Tibial artery (tissue), 4 donors: ENCODE measurements at regions not wholly inside any gene's neighbourhood (a gene's known extent, or its start where the extent isn't known, plus 50 kb on each side); places are given as distances from the start of the nearest gene placed in this dataset.

Experiments used
- DNase-seq, 2 donors: peaks; one replicate each; pipeline ENCODE4 v3.0.0-alpha.2; 2019
- H3K27ac ChIP-seq, 2 donors: fragments of 200-600 bp; sonication (generic) in 1 of 2; 1 replicate in 1 of 2; 2 replicates in 1 of 2; pipeline ENCODE4 v1.5.1; 2018 to 2019; ENCODE audit warnings: mild to moderate bottlenecking in 1 of 2
- H3K27me3 ChIP-seq, 2 donors: fragments of 200-600 bp; sonication (generic) in 1 of 2; one replicate each; pipeline versions ENCODE4 v1.5.1 to v1.6.0; 2016 to 2019
- H3K36me3 ChIP-seq, 3 donors: fragments of 200-600 bp; sonication (generic) in 2 of 3; one replicate each; pipeline ENCODE4 v1.5.1; 2016 to 2019; ENCODE audit warnings: mild to moderate bottlenecking in 2 of 3
- H3K4me1 ChIP-seq, 4 donors: fragments of 200-600 bp; sonication (generic) in 2 of 4; 1 replicate in 3 of 4; 2 replicates in 1 of 4; pipeline ENCODE4 v1.5.1; 2016 to 2019
- H3K4me3 ChIP-seq, 2 donors: fragments of 200-600 bp; sonication (generic) in 1 of 2; 1 replicate in 1 of 2; 2 replicates in 1 of 2; pipeline ENCODE4 v1.5.1; 2018 to 2019; ENCODE audit warnings: mild to moderate bottlenecking in 2 of 2
- H3K9me3 ChIP-seq, 3 donors: fragments of 200-600 bp; sonication (generic) in 1 of 3; one replicate each; pipeline ENCODE4 v1.5.1; 2016 to 2019
- intact Hi-C: fragments of 100-400 bp; cut with DNase I; formaldehyde crosslinking; loops from one replicate; pipeline ENCODE4 v1.15.0; 2023; ENCODE audit warnings: low total_unique reads
- TF ChIP-seq, protein P1 (sequence below), 2 experiments: fragments of 200-600 bp in 1 of 2; fragments of 450-650 bp in 1 of 2; IDR thresholded peaks; one replicate each; pipeline ENCODE4 v1.5.1; 2017 to 2019; ENCODE audit warnings: antibody characterized with exemption in 2 of 2, mild to moderate bottlenecking in 1 of 2, moderate library complexity in 1 of 2

DNA sequence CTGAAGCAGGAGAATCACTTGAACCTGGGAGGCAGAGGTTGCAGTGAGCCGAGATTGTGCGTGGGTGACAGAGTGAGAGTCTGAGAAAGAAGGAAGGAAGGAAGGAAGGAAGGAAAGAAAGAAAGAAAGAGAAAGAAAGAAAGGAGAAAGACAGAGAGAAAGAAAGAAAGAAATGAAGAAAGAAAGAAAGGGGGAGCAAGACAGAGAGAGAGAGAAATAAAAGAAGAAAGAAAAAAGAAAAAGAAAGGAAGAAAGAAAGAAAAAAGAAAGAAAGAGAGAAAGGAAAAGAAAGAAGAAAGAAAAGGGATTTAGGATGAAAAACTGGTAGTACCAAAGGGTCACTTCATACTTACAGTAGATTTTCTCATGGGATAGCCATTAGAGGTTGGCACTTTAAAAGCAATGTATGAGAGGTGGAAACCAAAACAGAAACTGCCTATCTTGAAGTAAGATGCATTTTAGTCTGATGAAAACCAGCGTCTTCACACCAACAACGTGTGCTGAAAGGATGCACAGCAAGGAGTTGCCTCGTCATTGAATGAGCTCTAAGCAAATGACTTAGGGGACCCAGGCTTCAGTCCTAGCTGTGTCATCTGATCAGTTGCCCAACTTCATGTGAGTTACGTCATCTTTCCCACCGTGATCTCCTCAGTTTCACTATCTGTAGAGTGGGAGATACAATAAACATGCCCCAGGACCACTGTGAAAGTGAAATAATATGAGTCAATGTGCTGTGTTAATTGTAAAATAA is 133.9 kb upstream of the NEDD9 start:
- intact Hi-C loops, result no loop called here
- Histone ChIP-seq H3K27me3 (no peaks in the 10 kb centered on the region), H3K27ac (peak overlapping the region; percentile 71 to 73), H3K4me3 (no peak overlapping the region), H3K9me3 (no peaks in the 10 kb centered on the region), H3K36me3 (no peaks in the 10 kb centered on the region), H3K4me1 (peaks cover 0 to 40% (median 7%) of the 10 kb centered on the region in 4 donors)
- TF ChIP-seq, protein P1, sequence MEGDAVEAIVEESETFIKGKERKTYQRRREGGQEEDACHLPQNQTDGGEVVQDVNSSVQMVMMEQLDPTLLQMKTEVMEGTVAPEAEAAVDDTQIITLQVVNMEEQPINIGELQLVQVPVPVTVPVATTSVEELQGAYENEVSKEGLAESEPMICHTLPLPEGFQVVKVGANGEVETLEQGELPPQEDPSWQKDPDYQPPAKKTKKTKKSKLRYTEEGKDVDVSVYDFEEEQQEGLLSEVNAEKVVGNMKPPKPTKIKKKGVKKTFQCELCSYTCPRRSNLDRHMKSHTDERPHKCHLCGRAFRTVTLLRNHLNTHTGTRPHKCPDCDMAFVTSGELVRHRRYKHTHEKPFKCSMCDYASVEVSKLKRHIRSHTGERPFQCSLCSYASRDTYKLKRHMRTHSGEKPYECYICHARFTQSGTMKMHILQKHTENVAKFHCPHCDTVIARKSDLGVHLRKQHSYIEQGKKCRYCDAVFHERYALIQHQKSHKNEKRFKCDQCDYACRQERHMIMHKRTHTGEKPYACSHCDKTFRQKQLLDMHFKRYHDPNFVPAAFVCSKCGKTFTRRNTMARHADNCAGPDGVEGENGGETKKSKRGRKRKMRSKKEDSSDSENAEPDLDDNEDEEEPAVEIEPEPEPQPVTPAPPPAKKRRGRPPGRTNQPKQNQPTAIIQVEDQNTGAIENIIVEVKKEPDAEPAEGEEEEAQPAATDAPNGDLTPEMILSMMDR (IDR thresholded peaks at IDR 0.05), result no peak
- no peak for DNase-seq

DNA sequence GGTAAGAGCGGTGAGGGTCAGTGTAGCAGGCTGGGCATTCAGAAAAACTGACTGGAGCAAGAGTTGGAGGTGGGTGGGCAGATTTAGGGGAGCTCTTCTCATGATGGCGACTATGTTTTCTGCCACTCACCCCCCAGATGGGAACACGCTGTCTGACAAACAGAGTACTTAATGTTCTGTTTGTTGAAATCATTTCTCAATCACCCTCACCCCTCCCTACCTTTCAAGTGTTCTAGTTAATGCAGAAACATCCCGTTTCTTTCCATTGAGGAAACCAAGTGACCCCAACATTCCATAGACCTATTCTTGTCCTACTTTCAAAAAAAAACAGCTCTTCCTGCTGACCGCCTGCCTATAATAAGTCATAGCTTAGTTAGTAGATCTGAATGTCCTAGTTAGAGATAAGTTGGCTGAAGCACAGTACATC is 132.5 kb upstream of the NEDD9 start:
- intact Hi-C loops, result no loop called here
- H3K4me1 ChIP-seq, result peaks cover 0 to 40% (median 7%) of the 10 kb centered on the region in 4 donors
- TF ChIP-seq, protein P1 (IDR thresholded peaks at IDR 0.05), result no peak

GRCh38 chr6:11363881-11364576 is 131.6 kb upstream of the NEDD9 start:
- TF ChIP-seq, protein P1 (IDR thresholded peaks at IDR 0.05), result no peak
- peak overlapping the region; percentile 71 to 73 for H3K27ac ChIP-seq
- no peak for DNase-seq

More for the DNA sequence above, 132.5 kb upstream of the NEDD9 start:
- Histone ChIP-seq H3K36me3 (no peaks in the 10 kb centered on the region), H3K9me3 (no peaks in the 10 kb centered on the region), H3K27me3 (no peaks in the 10 kb centered on the region), H3K27ac (peak overlapping the region; percentile 71 to 73), H3K4me3 (no peak overlapping the region)
- no peak for DNase-seq

GRCh38 chr6:11362564-11362963 is 130.1 kb upstream of the NEDD9 start:
- DNase-seq, result no peak
- TF ChIP-seq, protein P1 (IDR thresholded peaks at IDR 0.05), result no peak
- Histone ChIP-seq H3K9me3 (no peaks in the 10 kb centered on the region), H3K4me1 (peaks cover 0 to 37% (median 9%) of the 10 kb centered on the region in 4 donors), H3K36me3 (no peaks in the 10 kb centered on the region), H3K27me3 (no peaks in the 10 kb centered on the region), H3K27ac (peak overlapping the region in 1 of 2 donors; percentile 3), H3K4me3 (no peak overlapping the region)
- intact Hi-C loops, result no loop called here

More at GRCh38 chr6:11363881-11364576, 131.6 kb upstream of the NEDD9 start:
- Histone ChIP-seq H3K9me3 (no peaks in the 10 kb centered on the region), H3K4me3 (no peak overlapping the region), H3K36me3 (no peaks in the 10 kb centered on the region), H3K4me1 (peaks cover 0 to 40% (median 8%) of the 10 kb centered on the region in 4 donors), H3K27me3 (no peaks in the 10 kb centered on the region)
- intact Hi-C loops, result no loop called here

DNA sequence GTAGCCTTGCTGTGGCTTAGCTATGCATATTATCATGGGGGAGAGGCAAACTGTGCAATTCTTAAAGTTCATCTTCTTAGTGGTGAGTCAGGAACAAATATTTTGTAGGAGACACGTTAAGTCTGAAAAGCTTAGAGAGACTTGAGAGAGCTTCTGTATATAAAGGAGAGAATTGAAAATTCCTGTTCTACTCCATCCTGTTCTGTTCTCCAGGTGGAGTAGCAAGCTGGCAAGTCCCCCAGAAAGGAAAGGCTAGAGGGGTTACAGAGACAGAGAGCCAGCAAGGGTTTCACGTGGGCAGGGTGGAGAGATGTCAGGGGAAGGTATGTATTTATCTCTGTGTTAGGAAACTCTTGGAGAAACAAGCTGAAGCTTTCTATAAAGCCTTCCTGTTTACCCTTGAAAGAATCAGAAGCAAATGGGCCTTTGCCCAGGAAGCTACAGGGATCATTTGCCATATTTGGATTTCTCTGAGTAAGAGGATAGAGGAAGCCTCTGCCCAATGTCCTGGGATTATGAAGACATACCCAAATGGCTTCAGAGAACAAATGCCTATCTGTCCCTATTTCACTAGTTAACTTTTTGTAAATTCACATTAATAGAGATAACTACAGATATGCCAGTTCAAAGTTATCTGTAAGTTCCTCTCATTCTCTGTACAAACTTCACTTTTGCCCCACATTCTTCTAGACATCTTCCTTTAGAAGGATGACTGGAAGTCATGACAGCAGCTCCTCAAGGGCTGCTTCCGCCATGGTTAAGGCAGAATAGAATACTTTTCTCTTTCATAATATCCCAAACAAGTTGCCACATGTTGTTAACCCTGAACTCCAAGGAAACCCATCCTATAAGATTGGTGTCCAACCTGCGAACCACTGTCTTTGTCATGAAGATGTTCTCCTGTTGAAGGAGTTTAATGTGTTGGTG is 126.7 kb upstream of the NEDD9 start:
- Histone ChIP-seq H3K4me3 (no peak overlapping the region), H3K36me3 (no peaks in the 10 kb centered on the region), H3K27me3 (no peaks in the 10 kb centered on the region), H3K27ac (peak overlapping the region in 1 of 2 donors; percentile 19), H3K9me3 (no peaks in the 10 kb centered on the region), H3K4me1 (peaks cover 0 to 36% (median 16%) of the 10 kb centered on the region in 4 donors)
- TF ChIP-seq, protein P1 (IDR thresholded peaks at IDR 0.05), result no peak
- intact Hi-C loops, result loop anchor here (5.0 to 10.0 kb wide), 2 partner anchors 76 to 117 kb away; no protein-coding TSS in a partner anchor
- no peak for DNase-seq
